H9 (cell line): ENCODE measurements at regions not wholly inside any gene's neighbourhood (a gene's known extent, or its start where the extent isn't known, plus 50 kb on each side); places are given as distances from the start of the nearest gene placed in this dataset.

Experiments used
- DNase-seq: peaks from one replicate; pipeline ENCODE4 v3.0.0-alpha.2; 2017
- H2AFZ ChIP-seq: one replicate; pipeline ENCODE4 v1.6.1; 2013; ENCODE audit warnings: mild to moderate bottlenecking, low read length, control low read depth, moderate library complexity
- H2AK5ac ChIP-seq: 2 replicates; pipeline ENCODE4 v1.6.1; 2013; ENCODE audit warnings: low read length, control low read depth, mixed read lengths; ENCODE audit not compliant: insufficient read length
- H2BK120ac ChIP-seq: one replicate; pipeline ENCODE4 v1.6.1; 2013; ENCODE audit warnings: low read depth, mild to moderate bottlenecking, low read length, control low read depth, inconsistent platforms; ENCODE audit not compliant: poor library complexity, severe bottlenecking
- H2BK12ac ChIP-seq: 2 replicates; pipeline ENCODE4 v1.6.1; 2013; ENCODE audit warnings: low read length, control low read depth, mixed read lengths, low read depth; ENCODE audit not compliant: insufficient read length
- H2BK15ac ChIP-seq: 2 replicates; pipeline ENCODE4 v1.6.1; 2013; ENCODE audit warnings: low read depth, low read length, control low read depth
- H2BK20ac ChIP-seq: one replicate; pipeline ENCODE4 v1.6.1; 2013; ENCODE audit warnings: low read depth, mild to moderate bottlenecking, low read length, control low read depth, inconsistent platforms; ENCODE audit not compliant: poor library complexity, severe bottlenecking
- H2BK5ac ChIP-seq: 2 replicates; pipeline ENCODE4 v1.6.1; 2013; ENCODE audit warnings: low read length, control low read depth, mixed read lengths; ENCODE audit not compliant: insufficient read length
- H3K14ac ChIP-seq: 2 replicates; pipeline ENCODE4 v1.6.1; 2013; ENCODE audit warnings: low read length, control low read depth; ENCODE audit not compliant: insufficient read depth
- H3K18ac ChIP-seq: 2 replicates; pipeline ENCODE4 v1.6.1; 2013; ENCODE audit warnings: low read depth, mild to moderate bottlenecking, mixed read lengths, low read length, control low read depth; ENCODE audit not compliant: insufficient read length
- H3K23ac ChIP-seq: 2 replicates; pipeline ENCODE4 v1.6.1; 2013; ENCODE audit warnings: low read length, control low read depth, mixed read lengths, low read depth; ENCODE audit not compliant: insufficient read length
- H3K23me2 ChIP-seq: 2 replicates; pipeline ENCODE4 v1.6.1; 2013; ENCODE audit warnings: low read depth, mild to moderate bottlenecking, mixed read lengths, low read length, control low read depth; ENCODE audit not compliant: insufficient read length, poor library complexity, severe bottlenecking
- H3K27ac ChIP-seq: 2 replicates; pipeline ENCODE4 v1.5.1; 2013; ENCODE audit warnings: low read length, control low read depth, mixed read lengths, low read depth; ENCODE audit not compliant: insufficient read length
- H3K27me3 ChIP-seq: 2 replicates; pipeline ENCODE4 v1.6.1; 2013; ENCODE audit warnings: low read length, control low read depth, inconsistent platforms; ENCODE audit not compliant: insufficient read depth
- H3K4ac ChIP-seq: 2 replicates; pipeline ENCODE4 v1.6.1; 2013; ENCODE audit warnings: low read depth, mild to moderate bottlenecking, control low read depth, inconsistent platforms, low read length, moderate library complexity
- H3K4me1 ChIP-seq: 2 replicates; pipeline ENCODE4 v1.6.1; 2013; ENCODE audit warnings: low read length, control low read depth, inconsistent platforms; ENCODE audit not compliant: insufficient read depth
- H3K4me2 ChIP-seq: 2 replicates; pipeline ENCODE4 v1.6.1; 2013; ENCODE audit warnings: low read length, control low read depth, mixed read lengths; ENCODE audit not compliant: insufficient read length, insufficient read depth
- H3K56ac ChIP-seq: 2 replicates; pipeline ENCODE4 v1.6.1; 2013; ENCODE audit warnings: low read depth, mild to moderate bottlenecking, mixed read lengths, low read length, control low read depth; ENCODE audit not compliant: insufficient read length
- H3K79me1 ChIP-seq: 2 replicates; pipeline ENCODE4 v1.6.1; 2013; ENCODE audit warnings: low read depth, mild to moderate bottlenecking, moderate library complexity, low read length, control low read depth, inconsistent platforms; ENCODE audit not compliant: insufficient read depth, poor library complexity, severe bottlenecking
- H3K79me2 ChIP-seq: 2 replicates; pipeline ENCODE4 v1.6.1; 2013; ENCODE audit warnings: low read length, control low read depth, inconsistent platforms; ENCODE audit not compliant: insufficient read depth
- H3K9ac ChIP-seq: 2 replicates; pipeline ENCODE4 v1.6.1; 2013; ENCODE audit warnings: low read length, control low read depth, mixed read lengths; ENCODE audit not compliant: insufficient read length; ENCODE audit errors: extremely low read depth
- H3K9me3 ChIP-seq: one replicate; pipeline ENCODE4 v1.6.1; 2013; ENCODE audit warnings: low read depth, low read length, inconsistent platforms; ENCODE audit not compliant: control insufficient read depth
- H3T11ph ChIP-seq: one replicate; pipeline ENCODE4 v1.6.1; 2013; ENCODE audit warnings: mild to moderate bottlenecking, low read length, control low read depth, inconsistent platforms
- H4K20me1 ChIP-seq: one replicate; pipeline ENCODE4 v1.6.1; 2013; ENCODE audit not compliant: control insufficient read depth, insufficient read length, insufficient read depth
- H4K5ac ChIP-seq: 2 replicates; pipeline ENCODE4 v1.6.1; 2013; ENCODE audit warnings: low read depth, mild to moderate bottlenecking, mixed read lengths, low read length, control low read depth; ENCODE audit not compliant: insufficient read length
- H4K8ac ChIP-seq: replicated peaks from 2 replicates; pipeline ENCODE4 v1.6.1; 2013; ENCODE audit warnings: low read length, control low read depth, mixed read lengths, low read depth; ENCODE audit not compliant: insufficient read length
- H4K91ac ChIP-seq: 2 replicates; pipeline ENCODE4 v1.6.1; 2013; ENCODE audit warnings: low read depth, mild to moderate bottlenecking, moderate library complexity, mixed read lengths, low read length, control low read depth; ENCODE audit not compliant: insufficient read length
- H3K27ac Mint-ChIP-seq, 3 experiments: 2 replicates in 2 of 3; 3 replicates in 1 of 3; pipeline ENCODE4 v1.8.0; 2020 to 2021; ENCODE audit warnings: mixed read lengths in 3 of 3, mild to moderate bottlenecking in 1 of 3, moderate library complexity in 1 of 3
- H3K27me3 Mint-ChIP-seq: 2 replicates; pipeline ENCODE4 v1.8.0; 2021; ENCODE audit warnings: low read depth, mild to moderate bottlenecking, moderate library complexity, mixed read lengths
- H3K36me3 Mint-ChIP-seq, 3 experiments: 2 replicates in 2 of 3; 3 replicates in 1 of 3; pipeline ENCODE4 v1.8.0; 2020 to 2021; ENCODE audit warnings: low read depth in 3 of 3, mixed read lengths in 3 of 3; ENCODE audit not compliant: insufficient read depth in 1 of 3
- H3K4me1 Mint-ChIP-seq, 2 experiments: 2 replicates each; pipeline ENCODE4 v1.8.0; 2020; ENCODE audit warnings: mixed read lengths in 2 of 2
- H3K4me3 Mint-ChIP-seq, 2 experiments: 2 replicates in 1 of 2; 3 replicates in 1 of 2; pipeline ENCODE4 v1.8.0; 2020 to 2021; ENCODE audit warnings: mild to moderate bottlenecking in 2 of 2, mixed read lengths in 2 of 2, moderate library complexity in 1 of 2
- H3K9me3 Mint-ChIP-seq, 2 experiments: 2 replicates in 1 of 2; 3 replicates in 1 of 2; pipeline ENCODE4 v1.8.0; 2020; ENCODE audit warnings: mild to moderate bottlenecking in 2 of 2, mixed read lengths in 2 of 2, moderate library complexity in 1 of 2
- CTCF ChIP-seq: fragments of 200-600 bp; sonication (generic); conservative IDR thresholded peaks from 3 replicates; pipeline ENCODE4 v1.8.0; 2021; ENCODE audit warnings: antibody characterized with exemption, mild to moderate bottlenecking
- WGBS: extraction: QIAGEN DNeasy Blood & Tissue Kit; methylation state at CpG from one replicate; pipeline ENCODE4 v1.1.7; 2013; ENCODE audit warnings: missing lambda C conversion rate, low lambda C conversion rate, mixed read lengths; ENCODE audit not compliant: insufficient read length; ENCODE audit errors: extremely low coverage; 5-methylcytosine and 5-hydroxymethylcytosine counted together

- Histone ChIP-seq H4K8ac (no peak overlapping the region), H2BK15ac (no peak overlapping the region), H4K20me1 (no peaks in the 10 kb centered on the region), H2BK5ac (no peak overlapping the region), H2AFZ (no peak overlapping the region), H2AK5ac (no peak overlapping the region), H3K4ac (no peak overlapping the region), H3K79me1 (no peaks in the 10 kb centered on the region), H3K4me1 (no peaks in the 10 kb centered on the region), H3T11ph (no peak overlapping the region), H3K23ac (no peak overlapping the region), H4K5ac (no peak overlapping the region), H2BK120ac (no peak overlapping the region), H3K9me3 (no peaks in the 10 kb centered on the region), H3K27me3 (no peaks in the 10 kb centered on the region), H3K23me2 (no peaks in the 10 kb centered on the region), H3K79me2 (no peaks in the 10 kb centered on the region), H3K27ac (no peak overlapping the region), H3K14ac (no peak overlapping the region), H2BK20ac (no peak overlapping the region), H3K18ac (no peak overlapping the region), H3K4me2 (no peak overlapping the region), H3K56ac (no peak overlapping the region), H3K9ac (no peak overlapping the region), H2BK12ac (no peak overlapping the region), H4K91ac (no peak overlapping the region)
- no CpG with 5 or more reads among the region's 7 CpGs for WGBS
- H3K27ac Mint-ChIP-seq: no peak overlapping the region
- H3K4me1 Mint-ChIP-seq: no peaks in the 10 kb centered on the region
- H3K27me3 Mint-ChIP-seq: peaks cover 10% of the 10 kb centered on the region
- H3K9me3 Mint-ChIP-seq: peaks cover 0 to 3% of the 10 kb centered on the region in 2 experiments; a peak in 2 of 5 replicates
- TF ChIP-seq CTCF: no peak
- no peaks in the 10 kb centered on the region; a peak in 1 of 7 replicates for H3K36me3 Mint-ChIP-seq
- DNase-seq: no peak
- no peak overlapping the region for H3K4me3 Mint-ChIP-seq
Measured at GRCh38 chr2:121118951-121119350, 166.1 kb downstream of the TFCP2L1 start.
